Mesendoderm (in vitro differentiated cells): ENCODE measurements at regions not wholly inside any gene's neighbourhood (a gene's known extent, or its start where the extent isn't known, plus 50 kb on each side); places are given as distances from the start of the nearest gene placed in this dataset.

ENCODE experiments used
- DNase-seq: peaks from one replicate; pipeline ENCODE4 v3.0.0; 2013
- H2AK5ac ChIP-seq: 2 replicates; pipeline ENCODE4 v1.6.1; 2013; ENCODE audit warnings: low read length, inconsistent platforms
- H2BK120ac ChIP-seq: 2 replicates; pipeline ENCODE4 v1.6.1; 2013; ENCODE audit warnings: low read depth, mild to moderate bottlenecking, low read length, moderate library complexity, mixed read lengths
- H2BK15ac ChIP-seq: replicated peaks from 2 replicates; pipeline ENCODE4 v1.6.1; 2013; ENCODE audit warnings: low read depth, mild to moderate bottlenecking, moderate library complexity
- H2BK5ac ChIP-seq: 2 replicates; pipeline ENCODE4 v1.6.1; 2013; ENCODE audit warnings: low read length, inconsistent platforms
- H3K18ac ChIP-seq: 2 replicates; pipeline ENCODE4 v1.6.1; 2013; ENCODE audit warnings: mild to moderate bottlenecking, low read length, mixed read lengths
- H3K23ac ChIP-seq: one replicate; pipeline ENCODE4 v1.6.1; 2013; ENCODE audit warnings: low read length
- H3K27ac ChIP-seq: 2 replicates; pipeline ENCODE4 v1.5.1; 2013; ENCODE audit warnings: low read depth, mild to moderate bottlenecking, inconsistent platforms, low read length, moderate library complexity
- H3K27me3 ChIP-seq: 2 replicates; pipeline ENCODE4 v1.6.1; 2013; ENCODE audit warnings: low read length, control low read depth, mild to moderate bottlenecking, inconsistent platforms; ENCODE audit not compliant: insufficient read depth, poor library complexity
- H3K36me3 ChIP-seq: 2 replicates; pipeline ENCODE4 v1.6.1; 2013; ENCODE audit warnings: low read length, inconsistent platforms; ENCODE audit not compliant: control insufficient read depth, insufficient read depth
- H3K4ac ChIP-seq: one replicate; pipeline ENCODE4 v1.6.1; 2013; ENCODE audit warnings: low read depth, mild to moderate bottlenecking, low read length, moderate library complexity
- H3K4me1 ChIP-seq: 2 replicates; pipeline ENCODE4 v1.6.1; 2013; ENCODE audit warnings: low read depth, low read length, inconsistent platforms; ENCODE audit not compliant: control insufficient read depth
- H3K4me2 ChIP-seq: 2 replicates; pipeline ENCODE4 v1.6.1; 2013; ENCODE audit warnings: low read length
- H3K4me3 ChIP-seq: 2 replicates; pipeline ENCODE4 v1.5.1; 2013; ENCODE audit warnings: mild to moderate bottlenecking, low read length
- H3K56ac ChIP-seq: one replicate; pipeline ENCODE4 v1.6.1; 2013; ENCODE audit warnings: low read length
- H3K79me1 ChIP-seq: 2 replicates; pipeline ENCODE4 v1.6.1; 2013; ENCODE audit warnings: low read length, inconsistent platforms
- H3K79me2 ChIP-seq: 2 replicates; pipeline ENCODE4 v1.6.1; 2013; ENCODE audit warnings: mild to moderate bottlenecking, low read length; ENCODE audit not compliant: control insufficient read depth, insufficient read depth
- H3K9ac ChIP-seq: 2 replicates; pipeline ENCODE4 v1.6.1; 2013; ENCODE audit warnings: low read length, inconsistent platforms
- H4K5ac ChIP-seq: one replicate; pipeline ENCODE4 v1.6.1; 2013; ENCODE audit warnings: low read length
- H4K8ac ChIP-seq: one replicate; pipeline ENCODE4 v1.6.1; 2013; ENCODE audit warnings: low read depth, mild to moderate bottlenecking, control low read depth, low read length, moderate library complexity
- WGBS: extraction: QIAGEN DNeasy Blood & Tissue Kit; methylation state at CpG from one replicate; pipeline ENCODE4 v1.1.7; 2013; ENCODE audit warnings: low lambda C conversion rate, missing lambda C conversion rate; ENCODE audit not compliant: insufficient coverage; ENCODE audit errors: extremely low coverage; 5-methylcytosine and 5-hydroxymethylcytosine counted together

- WGBS = no CpG with 5 or more reads among the region's 2 CpGs
- Histone ChIP-seq H2BK120ac (no peak overlapping the region), H3K27me3 (no peaks in the 10 kb centered on the region), H3K56ac (no peak overlapping the region), H3K36me3 (no peaks in the 10 kb centered on the region), H3K4me3 (no peak overlapping the region), H3K23ac (no peak overlapping the region), H4K8ac (no peak overlapping the region), H2AK5ac (no peak overlapping the region), H4K5ac (no peak overlapping the region), H3K27ac (no peak overlapping the region), H3K18ac (no peak overlapping the region), H2BK15ac (no peak overlapping the region), H3K9ac (no peak overlapping the region), H3K4ac (no peak overlapping the region), H3K4me2 (no peak overlapping the region), H3K79me2 (no peaks in the 10 kb centered on the region), H3K79me1 (no peaks in the 10 kb centered on the region), H3K4me1 (no peaks in the 10 kb centered on the region), H2BK5ac (no peak overlapping the region)
- no peak for DNase-seq
Observed at GRCh38 chr14:97506626-97507025, 709.4 kb downstream of the VRK1 start.

- Histone ChIP-seq H3K27me3 (no peaks in the 10 kb centered on the region), H3K4me1 (no peaks in the 10 kb centered on the region), H3K56ac (no peak overlapping the region), H3K79me1 (no peaks in the 10 kb centered on the region), H4K5ac (no peak overlapping the region), H3K27ac (no peak overlapping the region), H3K36me3 (no peaks in the 10 kb centered on the region), H4K8ac (no peak overlapping the region), H3K79me2 (no peaks in the 10 kb centered on the region), H3K18ac (no peak overlapping the region), H2AK5ac (no peak overlapping the region), H2BK120ac (no peak overlapping the region), H3K23ac (no peak overlapping the region), H3K4me3 (no peak overlapping the region), H3K9ac (no peak overlapping the region), H2BK15ac (no peak overlapping the region), H3K4me2 (no peak overlapping the region), H2BK5ac (no peak overlapping the region), H3K4ac (no peak overlapping the region)
- no CpG with 5 or more reads among the region's 5 CpGs for WGBS
- DNase-seq = no peak
Observed at GRCh38 chr14:97513891-97514290, 716.7 kb downstream of the VRK1 start.

- Histone ChIP-seq H2BK15ac (no peak overlapping the region), H3K9ac (no peak overlapping the region), H3K4me1 (no peaks in the 10 kb centered on the region), H4K8ac (no peak overlapping the region), H2BK120ac (no peak overlapping the region), H3K36me3 (no peaks in the 10 kb centered on the region), H3K4me3 (no peak overlapping the region), H3K79me1 (no peaks in the 10 kb centered on the region), H3K18ac (no peak overlapping the region), H2AK5ac (no peak overlapping the region), H3K4ac (no peak overlapping the region), H3K79me2 (no peaks in the 10 kb centered on the region), H2BK5ac (no peak overlapping the region), H3K56ac (no peak overlapping the region), H3K23ac (no peak overlapping the region), H4K5ac (no peak overlapping the region), H3K4me2 (no peak overlapping the region), H3K27ac (no peak overlapping the region), H3K27me3 (no peaks in the 10 kb centered on the region)
- peak; percentile 18 for DNase-seq
- WGBS = no CpG with 5 or more reads among the region's 5 CpGs
Observed at GRCh38 chr14:97517566-97518234, 720.5 kb downstream of the VRK1 start.

GRCh38 chr14:97523936-97524335 lies 726.8 kb downstream of the VRK1 start:
- Histone ChIP-seq H3K27me3 (no peaks in the 10 kb centered on the region), H3K79me2 (no peaks in the 10 kb centered on the region), H3K27ac (no peak overlapping the region), H2BK120ac (no peak overlapping the region), H3K9ac (no peak overlapping the region), H2BK5ac (no peak overlapping the region), H3K36me3 (no peaks in the 10 kb centered on the region), H3K56ac (no peak overlapping the region), H4K8ac (no peak overlapping the region), H2AK5ac (no peak overlapping the region), H3K4me2 (no peak overlapping the region), H3K79me1 (no peaks in the 10 kb centered on the region), H3K23ac (no peak overlapping the region), H2BK15ac (no peak overlapping the region), H3K4me3 (no peak overlapping the region), H3K18ac (no peak overlapping the region), H4K5ac (no peak overlapping the region), H3K4ac (no peak overlapping the region), H3K4me1 (no peaks in the 10 kb centered on the region)
- no CpG with 5 or more reads among the region's 3 CpGs for WGBS
- peak; percentile 74 for DNase-seq

- H3K4me2 ChIP-seq = no peak overlapping the region
- no peak overlapping the region for H3K9ac ChIP-seq
- no peaks in the 10 kb centered on the region for H3K79me2 ChIP-seq
- no peak overlapping the region for H2BK5ac ChIP-seq
- WGBS = no CpG with 5 or more reads among the region's 7 CpGs
- H4K5ac ChIP-seq = no peak overlapping the region
- H2BK120ac ChIP-seq = no peak overlapping the region
- H3K4me3 ChIP-seq = no peak overlapping the region
- no peak for DNase-seq
- no peak overlapping the region for H3K4ac ChIP-seq
- H3K79me1 ChIP-seq = no peaks in the 10 kb centered on the region
- H3K36me3 ChIP-seq = no peaks in the 10 kb centered on the region
- H2BK15ac ChIP-seq = no peak overlapping the region
- H3K27ac ChIP-seq = no peak overlapping the region
- no peak overlapping the region for H4K8ac ChIP-seq
- no peak overlapping the region for H2AK5ac ChIP-seq
- H3K18ac ChIP-seq = no peak overlapping the region
- no peak overlapping the region for H3K23ac ChIP-seq
- H3K27me3 ChIP-seq = no peaks in the 10 kb centered on the region
- no peaks in the 10 kb centered on the region for H3K4me1 ChIP-seq
- no peak overlapping the region for H3K56ac ChIP-seq
Observed at GRCh38 chr14:97524589-97525319, 727.6 kb downstream of the VRK1 start.
